Stimulated activated CD4-positive, alpha-beta T cell treated with anti-CD3 and anti-CD28 coated beads, TNF-alpha, amount 100 ng/mL, for 24 hours (primary cell): ENCODE measurements at regions not wholly inside any gene's neighbourhood (a gene's known extent, or its start where the extent isn't known, plus 50 kb on each side); places are given as distances from the start of the nearest gene placed in this dataset.
"Not testable (repeated sequence)": the region's sequence is repeated elsewhere in the genome, so short reads cannot be mapped to it uniquely, and the experiment has no call there.

Experiments used
- DNase-seq, 3 experiments: peaks; one replicate each; pipeline ENCODE4 v3.0.0-alpha.2; 2020; ENCODE audit warnings: low read depth in 3 of 3

- no peak for DNase-seq
Observed at GRCh38 chr4:56142088-56142487, 193.3 kb downstream of the CEP135 start.

- no peak for DNase-seq
Observed at GRCh38 chr4:56139241-56139827, 190.6 kb downstream of the CEP135 start.

- DNase-seq: not testable (repeated sequence)
Observed at GRCh38 chr4:56134834-56135233, 186.1 kb downstream of the CEP135 start.

- DNase-seq: no peak
Observed at GRCh38 chr4:56134266-56134665, 185.5 kb downstream of the CEP135 start.

GRCh38 chr4:56132835-56133234, 184.1 kb downstream of the CEP135 start:
- DNase-seq: no peak

- DNase-seq: not testable (repeated sequence)
Observed at GRCh38 chr4:56132188-56132587, 183.4 kb downstream of the CEP135 start.

- no peak for DNase-seq
Observed at GRCh38 chr4:56130606-56131155, 181.9 kb downstream of the CEP135 start.

GRCh38 chr4:56129431-56129861, 180.7 kb downstream of the CEP135 start:
- peak in 1 of 3 experiments; percentile 1 for DNase-seq

- no peak for DNase-seq
Observed at GRCh38 chr4:56128213-56128612, 179.5 kb downstream of the CEP135 start.

GRCh38 chr4:56127716-56128115, 179.0 kb downstream of the CEP135 start:
- no peak for DNase-seq

- no peak for DNase-seq
Observed at GRCh38 chr4:56123547-56123946, 174.8 kb downstream of the CEP135 start.

- DNase-seq: no peak
Observed at GRCh38 chr4:56123051-56123450, 174.3 kb downstream of the CEP135 start.

- DNase-seq: no peak
Observed at GRCh38 chr4:56118845-56119244, 170.1 kb downstream of the CEP135 start.

GRCh38 chr4:56118055-56118454, 169.3 kb downstream of the CEP135 start:
- DNase-seq: no peak

GRCh38 chr4:56115898-56116297, 167.2 kb downstream of the CEP135 start:
- no peak for DNase-seq

GRCh38 chr4:56112377-56112776, 163.6 kb downstream of the CEP135 start:
- DNase-seq: no peak

- DNase-seq: no peak
Observed at GRCh38 chr4:56106180-56107147, 157.7 kb downstream of the CEP135 start.

- no peak for DNase-seq
Observed at GRCh38 chr4:56104188-56104587, 155.4 kb downstream of the CEP135 start.

- no peak for DNase-seq
Observed at GRCh38 chr4:56102601-56103000, 153.9 kb downstream of the CEP135 start.

GRCh38 chr4:56099378-56099786, 150.6 kb downstream of the CEP135 start:
- DNase-seq: no peak

GRCh38 chr4:56093576-56093975, 144.8 kb downstream of the CEP135 start:
- DNase-seq: no peak

- DNase-seq: no peak
Observed at GRCh38 chr4:56092540-56092939, 143.8 kb downstream of the CEP135 start.

- no peak for DNase-seq
Observed at GRCh38 chr4:56086561-56086960, 137.8 kb downstream of the CEP135 start.
